ENCODE measurements at regions not wholly inside any gene's neighbourhood (a gene's known extent, or its start where the extent isn't known, plus 50 kb on each side); places are given as distances from the start of the nearest gene placed in this dataset.

- no peak for DNase-seq (ENCODE audit: low read depth)
These were observed 207.7 kb upstream of the CTAGE1 start for GRCh38 chr18:22625406-22625805.

GRCh38 chr18:22626771-22627170 lies 209.1 kb upstream of the CTAGE1 start:
- no peak for DNase-seq (ENCODE audit: low read depth)

GRCh38 chr18:22627506-22627905 lies 209.8 kb upstream of the CTAGE1 start:
- no peak for DNase-seq (ENCODE audit: low read depth)

- no peak for DNase-seq (ENCODE audit: low read depth)
These were observed 211.2 kb upstream of the CTAGE1 start for GRCh38 chr18:22628795-22629510.

GRCh38 chr18:22630980-22631379 lies 213.3 kb upstream of the CTAGE1 start:
- no peak for DNase-seq (ENCODE audit: low read depth)

- DNase-seq (ENCODE audit: low read depth): no peak
These were observed 214.5 kb upstream of the CTAGE1 start for GRCh38 chr18:22632191-22632590.

- no peak for DNase-seq (ENCODE audit: low read depth)
These were observed 216.7 kb upstream of the CTAGE1 start for GRCh38 chr18:22634464-22634863.

GRCh38 chr18:22637787-22638186 lies 220.1 kb upstream of the CTAGE1 start:
- no peak for DNase-seq (ENCODE audit: low read depth)

GRCh38 chr18:22639026-22639463 lies 221.3 kb upstream of the CTAGE1 start:
- peak; percentile 43 for DNase-seq (ENCODE audit: low read depth)

- no peak for DNase-seq (ENCODE audit: low read depth)
These were observed 221.8 kb upstream of the CTAGE1 start for GRCh38 chr18:22639561-22639960.

GRCh38 chr18:22640281-22640842 lies 222.6 kb upstream of the CTAGE1 start:
- DNase-seq (ENCODE audit: low read depth): no peak

GRCh38 chr18:22641958-22642357 lies 224.2 kb upstream of the CTAGE1 start:
- no peak for DNase-seq (ENCODE audit: low read depth)

GRCh38 chr18:22643731-22644130 lies 226.0 kb upstream of the CTAGE1 start:
- no peak for DNase-seq (ENCODE audit: low read depth)

- DNase-seq (ENCODE audit: low read depth): no peak
These were observed 232.5 kb upstream of the CTAGE1 start for GRCh38 chr18:22650247-22650646.

GRCh38 chr18:22657619-22658018 lies 239.9 kb upstream of the CTAGE1 start:
- DNase-seq (ENCODE audit: low read depth): no peak

GRCh38 chr18:22658318-22658717 lies 240.6 kb upstream of the CTAGE1 start:
- DNase-seq (ENCODE audit: low read depth): no peak

- no peak for DNase-seq (ENCODE audit: low read depth)
These were observed 245.7 kb upstream of the CTAGE1 start for GRCh38 chr18:22663378-22663777.

GRCh38 chr18:22666411-22666940 lies 248.8 kb upstream of the CTAGE1 start:
- no peak for DNase-seq (ENCODE audit: low read depth)

GRCh38 chr18:22667156-22667555 lies 249.4 kb upstream of the CTAGE1 start:
- DNase-seq (ENCODE audit: low read depth): no peak

GRCh38 chr18:22667616-22668422 lies 250.1 kb upstream of the CTAGE1 start:
- DNase-seq (ENCODE audit: low read depth): no peak

- DNase-seq (ENCODE audit: low read depth): no peak
These were observed 250.8 kb upstream of the CTAGE1 start for GRCh38 chr18:22668496-22668895.

- DNase-seq (ENCODE audit: low read depth): no peak
These were observed 253.2 kb upstream of the CTAGE1 start for GRCh38 chr18:22670914-22671313.
